Ammon's horn (tissue), 1 donor: ENCODE measurements at regions not wholly inside any gene's neighbourhood (a gene's known extent, or its start where the extent isn't known, plus 50 kb on each side); places are given as distances from the start of the nearest gene placed in this dataset.
"Not testable (repeated sequence)": the region's sequence is repeated elsewhere in the genome, so short reads cannot be mapped to it uniquely, and the experiment has no call there.

Experiments
- DNase-seq: peaks from one replicate; pipeline ENCODE4 v3.0.0-alpha.2; 2016; ENCODE audit warnings: low spot score

DNA sequence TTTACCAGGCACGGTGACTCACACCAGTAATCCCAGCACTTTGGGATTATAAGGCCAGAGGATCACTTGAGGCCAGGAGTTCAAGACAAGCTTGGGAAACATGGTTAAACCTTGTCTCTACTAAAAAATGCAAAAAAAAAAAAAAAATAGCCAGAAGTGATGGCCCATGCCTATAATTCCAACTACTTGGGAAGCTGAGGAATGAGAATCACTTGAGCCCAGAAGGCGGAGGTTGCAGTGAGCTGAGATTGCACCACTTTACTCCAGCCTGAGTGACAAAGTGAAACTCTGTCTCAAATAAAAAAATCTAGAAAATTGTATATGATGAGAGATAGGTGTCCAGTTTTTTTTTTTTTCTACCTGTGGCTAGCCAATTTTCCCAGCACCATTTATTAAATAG lies 578.2 kb downstream of the ANKRD7 start:
- no peak for DNase-seq

GRCh38 chr7:118826246-118826645 lies 601.7 kb downstream of the ANKRD7 start:
- no peak for DNase-seq

GRCh38 chr7:118836933-118837332 lies 612.4 kb downstream of the ANKRD7 start:
- DNase-seq, result no peak

GRCh38 chr7:118839515-118839914 lies 615.0 kb downstream of the ANKRD7 start:
- DNase-seq, result no peak

- DNase-seq, result no peak
These were observed 619.0 kb downstream of the ANKRD7 start for GRCh38 chr7:118843456-118843855.

GRCh38 chr7:118844748-118845147 lies 620.2 kb downstream of the ANKRD7 start:
- DNase-seq, result no peak

DNA sequence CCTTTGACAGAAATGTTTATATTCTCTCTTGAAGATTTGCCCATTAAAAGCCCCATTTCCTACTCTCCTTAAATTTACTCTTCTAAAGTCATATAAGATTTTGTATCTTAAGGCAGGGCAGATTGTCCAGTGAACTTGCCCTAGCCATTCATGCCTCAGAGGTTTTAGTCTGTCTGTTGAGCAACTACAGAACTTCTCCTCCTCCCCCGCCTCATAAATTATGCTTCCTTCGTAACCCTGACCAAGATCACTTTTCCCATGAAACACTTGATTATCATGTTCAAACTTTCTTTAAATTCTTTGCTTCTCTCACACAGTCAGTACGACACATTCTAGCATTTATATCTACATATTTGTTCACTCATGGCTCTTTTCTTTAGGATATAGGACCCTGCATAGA lies 621.3 kb downstream of the ANKRD7 start:
- DNase-seq, result no peak

- no peak for DNase-seq
These were observed 622.5 kb downstream of the ANKRD7 start for GRCh38 chr7:118846977-118847376.

GRCh38 chr7:118855290-118855689 lies 630.8 kb downstream of the ANKRD7 start:
- DNase-seq, result no peak

DNA sequence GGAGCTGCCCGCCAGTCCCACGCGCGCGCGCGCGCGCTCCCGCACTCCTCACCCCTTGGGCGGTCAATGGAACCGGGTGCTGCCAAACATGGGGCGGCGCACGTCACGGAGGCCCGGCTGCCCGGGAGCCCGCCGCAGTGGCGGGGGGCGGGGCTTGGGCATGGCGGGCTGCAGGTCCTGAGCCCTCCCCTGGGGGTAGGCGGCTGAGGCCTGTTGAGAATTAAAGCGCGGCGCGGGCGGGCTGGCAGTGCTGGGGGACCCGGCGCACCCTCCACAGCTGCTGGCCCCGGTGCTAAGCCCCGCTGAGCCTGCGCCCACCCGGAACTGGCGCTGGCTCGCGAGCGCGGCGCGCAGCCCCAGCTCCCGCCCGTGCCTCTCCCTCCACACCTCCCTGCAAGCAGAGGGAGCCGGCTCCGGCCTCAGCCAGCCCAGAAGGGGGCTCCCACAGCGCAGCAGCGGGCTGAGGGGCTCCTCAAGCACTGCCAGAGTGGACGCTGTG lies 634.2 kb downstream of the ANKRD7 start:
- DNase-seq, result no peak

DNA sequence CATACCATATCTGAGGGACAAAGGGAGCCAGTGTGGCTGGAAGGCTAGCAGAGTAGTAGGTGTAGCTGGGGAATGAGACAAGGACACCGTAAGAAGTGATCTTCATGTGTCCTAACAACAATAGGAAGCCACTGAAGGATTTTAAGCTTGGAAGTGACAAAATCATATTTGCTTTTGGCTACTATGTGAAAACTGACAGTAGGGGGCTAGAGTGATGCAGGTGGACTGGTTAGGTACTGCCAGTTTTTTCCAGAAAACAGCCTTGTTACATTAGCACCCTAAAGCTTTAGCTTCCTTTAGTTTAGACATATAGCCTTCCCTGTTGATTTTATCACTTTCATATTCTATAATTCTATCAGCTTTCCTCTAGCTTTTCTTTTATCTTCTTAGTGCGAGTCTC lies 637.1 kb downstream of the ANKRD7 start:
- DNase-seq, result no peak

DNA sequence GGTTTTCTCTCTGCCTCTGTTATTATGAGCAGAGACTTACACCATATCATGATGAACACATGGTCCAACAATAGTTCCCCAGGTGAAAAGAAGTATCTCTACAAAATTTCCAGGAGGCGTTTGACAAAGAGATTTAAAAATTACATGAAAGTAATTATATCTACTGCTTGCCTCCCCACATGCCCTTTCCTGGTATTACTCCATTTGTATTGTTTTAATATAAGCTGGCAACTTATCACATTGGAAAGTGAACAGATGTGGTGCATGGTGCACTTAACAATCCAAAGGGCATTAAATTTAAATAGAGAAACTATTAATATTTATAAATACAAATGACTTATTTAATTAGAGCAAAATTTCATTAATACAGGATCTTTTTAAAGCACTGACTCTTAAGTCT lies 638.2 kb downstream of the ANKRD7 start:
- DNase-seq, result no peak

GRCh38 chr7:118863966-118864365 lies 639.5 kb downstream of the ANKRD7 start:
- no peak for DNase-seq

DNA sequence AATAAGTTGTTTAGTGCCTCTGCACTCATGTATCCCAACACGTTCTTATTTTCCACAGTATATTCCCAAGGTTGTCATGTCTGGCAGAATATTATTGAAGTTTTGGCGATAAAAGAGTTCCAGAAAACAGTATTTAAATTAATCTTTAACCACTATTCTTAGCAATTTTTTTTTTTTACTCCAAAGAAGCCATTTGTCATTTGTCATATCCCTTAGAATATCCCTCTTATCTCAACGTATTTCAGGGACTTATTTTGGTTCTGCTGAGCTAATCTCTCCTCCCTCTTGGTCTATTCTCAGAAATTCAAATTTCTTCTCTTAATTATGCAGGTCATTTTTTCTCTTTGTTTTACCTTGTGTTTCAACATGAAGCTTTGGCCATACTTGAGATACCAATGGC lies 643.4 kb downstream of the ANKRD7 start:
- no peak for DNase-seq

- not testable (repeated sequence) for DNase-seq
These were observed 644.6 kb downstream of the ANKRD7 start for GRCh38 chr7:118869141-118869540.

GRCh38 chr7:118870187-118870586 lies 645.7 kb downstream of the ANKRD7 start:
- DNase-seq, result no peak

DNA sequence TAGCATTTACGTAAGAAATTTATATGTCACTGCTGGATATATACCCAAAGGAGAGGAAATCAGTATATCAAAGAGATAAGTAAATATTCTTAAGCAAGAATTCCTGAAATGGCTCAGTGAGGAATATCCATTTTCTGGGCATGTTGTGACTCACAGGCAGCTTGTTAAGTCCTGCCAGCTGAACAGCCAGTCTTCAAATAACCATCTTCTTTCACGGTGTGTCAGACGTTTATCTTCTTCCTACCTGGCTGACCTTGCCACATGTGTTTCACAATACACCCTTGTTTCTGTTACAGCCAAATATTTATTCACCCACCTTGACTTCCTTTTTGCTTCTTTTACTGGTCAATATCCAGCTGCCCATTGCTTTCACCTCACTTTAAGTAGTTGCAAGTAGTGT lies 648.1 kb downstream of the ANKRD7 start:
- DNase-seq, result no peak

DNA sequence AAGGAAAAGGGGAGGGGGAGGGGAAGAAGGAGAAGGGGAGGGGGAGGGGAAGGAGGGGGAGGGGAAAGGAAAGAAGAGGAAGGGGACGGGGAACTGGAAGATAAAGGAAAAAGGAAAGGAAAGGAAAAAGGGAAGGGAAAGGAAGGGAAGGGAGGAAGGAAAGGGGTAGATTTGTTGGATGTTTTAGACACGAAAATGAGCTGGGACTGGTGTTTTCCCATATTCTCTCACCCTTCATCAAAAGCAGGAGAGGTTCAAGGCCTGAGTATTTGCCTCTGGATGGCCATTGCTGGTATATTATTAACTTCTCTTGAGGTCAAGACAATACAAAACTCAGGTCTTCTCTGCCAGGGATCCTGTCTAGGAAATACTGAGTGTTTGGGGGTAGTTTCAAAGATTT lies 652.7 kb downstream of the ANKRD7 start:
- DNase-seq, result no peak

DNA sequence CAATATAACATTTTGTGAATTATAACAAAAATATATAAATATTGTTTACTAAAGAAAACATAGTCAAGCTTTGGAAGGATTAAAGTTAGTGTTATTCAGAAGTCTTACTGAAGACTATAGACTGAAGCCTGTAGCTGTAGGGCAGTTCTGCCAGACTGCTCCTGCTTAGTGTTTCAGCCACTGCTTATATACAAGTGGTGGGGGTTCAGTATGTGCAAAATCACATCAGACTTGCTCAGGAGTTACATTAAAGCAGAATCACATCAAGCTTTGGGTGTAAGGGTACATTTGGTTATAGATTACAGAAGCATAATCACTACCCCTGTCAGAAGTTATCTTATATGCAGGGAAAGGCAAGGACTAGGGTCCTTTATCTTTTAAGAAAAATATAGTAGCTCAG lies 653.8 kb downstream of the ANKRD7 start:
- no peak for DNase-seq

- no peak for DNase-seq
These were observed 673.8 kb downstream of the ANKRD7 start for GRCh38 chr7:118898284-118898683.

DNA sequence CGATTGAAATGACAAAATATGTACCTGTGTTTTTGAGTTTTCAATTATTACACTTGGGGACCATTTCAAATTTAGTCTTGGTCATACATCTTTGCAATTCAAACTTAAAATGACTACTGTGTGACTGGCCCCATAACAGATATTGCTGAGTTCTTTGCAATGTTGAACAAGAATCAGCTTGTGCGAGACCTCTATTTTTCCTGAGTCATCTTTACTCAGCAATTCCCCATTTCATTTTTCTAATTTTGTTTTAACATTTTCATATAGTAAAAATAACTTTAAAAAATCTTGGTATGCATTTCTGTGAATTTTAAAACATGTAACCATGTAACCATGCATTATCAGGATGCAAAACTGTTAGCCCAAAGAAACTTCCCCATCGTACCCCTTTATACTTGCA lies 678.1 kb downstream of the ANKRD7 start:
- DNase-seq, result no peak

- DNase-seq, result no peak
These were observed 683.5 kb downstream of the ANKRD7 start for GRCh38 chr7:118907911-118908527.

GRCh38 chr7:118916120-118916519 lies 691.6 kb downstream of the ANKRD7 start:
- not testable (repeated sequence) for DNase-seq

- no peak for DNase-seq
These were observed 694.1 kb downstream of the ANKRD7 start for GRCh38 chr7:118918556-118918955.
